Karpas-422 (cell line): ENCODE measurements at regions not wholly inside any gene's neighbourhood (a gene's known extent, or its start where the extent isn't known, plus 50 kb on each side); places are given as distances from the start of the nearest gene placed in this dataset.
"Not testable (repeated sequence)": the region's sequence is repeated elsewhere in the genome, so short reads cannot be mapped to it uniquely, and the experiment has no call there.

Source experiments
- DNase-seq: peaks from one replicate; pipeline ENCODE4 v3.0.0-alpha.2; 2015
- H2AFZ ChIP-seq: fragments of 200-600 bp; sonication (generic); 2 replicates; pipeline ENCODE4 v1.6.1; 2014; ENCODE audit warnings: antibody characterized with exemption, low read length, mixed read lengths
- H3K27ac ChIP-seq: fragments of 200-600 bp; sonication (generic); 2 replicates; pipeline ENCODE4 v1.5.1; 2014; ENCODE audit warnings: mild to moderate bottlenecking, low read length, moderate library complexity
- H3K27me3 ChIP-seq: fragments of 200-600 bp; sonication (generic); 2 replicates; pipeline ENCODE4 v1.6.1; 2014; ENCODE audit warnings: low read length, mixed read lengths
- H3K36me3 ChIP-seq: fragments of 200-600 bp; sonication (generic); 2 replicates; pipeline ENCODE4 v1.6.1; 2014; ENCODE audit warnings: low read length, mixed read lengths; ENCODE audit not compliant: insufficient read depth
- H3K4me1 ChIP-seq: fragments of 200-600 bp; sonication (generic); 2 replicates; pipeline ENCODE4 v1.6.1; 2014; ENCODE audit warnings: mild to moderate bottlenecking, low read length, mixed read lengths
- H3K4me2 ChIP-seq: fragments of 200-600 bp; sonication (generic); 2 replicates; pipeline ENCODE4 v1.6.1; 2014; ENCODE audit warnings: low read length, low read depth, mild to moderate bottlenecking; ENCODE audit not compliant: poor library complexity, severe bottlenecking
- H3K4me3 ChIP-seq: fragments of 200-600 bp; sonication (generic); 2 replicates; pipeline ENCODE4 v1.5.1; 2014; ENCODE audit warnings: mild to moderate bottlenecking, antibody characterized with exemption, low read length, mixed read lengths
- H3K79me2 ChIP-seq: fragments of 200-600 bp; sonication (generic); 2 replicates; pipeline ENCODE4 v1.6.1; 2014; ENCODE audit warnings: mild to moderate bottlenecking, low read length, mixed read lengths
- H3K9ac ChIP-seq: fragments of 200-600 bp; sonication (generic); 2 replicates; pipeline ENCODE4 v1.6.0; 2014; ENCODE audit warnings: low read length
- H3K9me2 ChIP-seq: fragments of 200-600 bp; sonication (generic), shearing (Covaris generic); replicated peaks from 2 replicates; pipeline ENCODE4 v1.6.0; 2014; ENCODE audit warnings: mild to moderate bottlenecking, low read length, moderate library complexity; ENCODE audit not compliant: insufficient read depth
- H3K9me3 ChIP-seq: fragments of 300-700, 200-600 bp; sonication (generic); 2 replicates; pipeline ENCODE4 v1.6.1; 2014; ENCODE audit warnings: low read length, mixed read lengths
- H4K20me1 ChIP-seq: fragments of 200-600 bp; sonication (generic); 2 replicates; pipeline ENCODE4 v1.6.1; 2014; ENCODE audit warnings: mild to moderate bottlenecking, antibody characterized with exemption, low read length, low read depth; ENCODE audit not compliant: insufficient read depth

DNA sequence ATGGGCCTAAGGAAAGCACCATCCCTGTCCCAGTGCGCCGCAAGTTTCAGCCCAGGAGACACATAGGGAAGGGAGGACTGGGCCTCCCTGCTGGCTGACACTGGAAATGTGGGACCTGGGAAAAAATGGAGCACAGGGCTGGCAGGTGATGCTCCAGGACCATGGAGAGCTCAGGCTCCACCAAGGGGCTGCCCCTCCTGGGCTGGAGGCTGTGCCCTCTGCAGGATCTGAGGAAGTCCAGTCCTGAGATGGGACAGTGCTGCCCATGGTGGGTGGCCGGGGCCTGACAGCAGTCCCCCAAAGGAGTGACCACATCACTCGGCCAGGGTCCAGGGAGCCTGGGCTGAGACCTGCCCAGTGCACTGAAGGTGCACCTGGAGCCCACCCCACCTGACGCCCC lies 108.6 kb upstream of the TEKT4 start:
- H3K4me1 ChIP-seq: no peaks in the 10 kb centered on the region
- H2AFZ ChIP-seq: no peak overlapping the region
- H3K9me2 ChIP-seq: no peaks in the 10 kb centered on the region
- H3K27me3 ChIP-seq: no peaks in the 10 kb centered on the region
- no peaks in the 10 kb centered on the region for H3K36me3 ChIP-seq
- no peaks in the 10 kb centered on the region for H3K9me3 ChIP-seq
- no peak overlapping the region for H3K4me2 ChIP-seq
- no peak overlapping the region for H3K9ac ChIP-seq
- no peak for DNase-seq
- H3K79me2 ChIP-seq: no peaks in the 10 kb centered on the region
- H3K27ac ChIP-seq: no peak overlapping the region
- H3K4me3 ChIP-seq: no peak overlapping the region
- H4K20me1 ChIP-seq: no peaks in the 10 kb centered on the region

GRCh38 chr2:94763318-94763717 lies 107.9 kb upstream of the TEKT4 start:
- no peak overlapping the region for H3K4me2 ChIP-seq
- H3K79me2 ChIP-seq: no peaks in the 10 kb centered on the region
- no peaks in the 10 kb centered on the region for H3K36me3 ChIP-seq
- H4K20me1 ChIP-seq: no peaks in the 10 kb centered on the region
- no peaks in the 10 kb centered on the region for H3K4me1 ChIP-seq
- no peak overlapping the region for H3K27ac ChIP-seq
- DNase-seq: no peak
- no peak overlapping the region for H3K4me3 ChIP-seq
- no peaks in the 10 kb centered on the region for H3K9me2 ChIP-seq
- no peak overlapping the region for H2AFZ ChIP-seq
- H3K9me3 ChIP-seq: no peaks in the 10 kb centered on the region
- no peaks in the 10 kb centered on the region for H3K27me3 ChIP-seq
- no peak overlapping the region for H3K9ac ChIP-seq

DNA sequence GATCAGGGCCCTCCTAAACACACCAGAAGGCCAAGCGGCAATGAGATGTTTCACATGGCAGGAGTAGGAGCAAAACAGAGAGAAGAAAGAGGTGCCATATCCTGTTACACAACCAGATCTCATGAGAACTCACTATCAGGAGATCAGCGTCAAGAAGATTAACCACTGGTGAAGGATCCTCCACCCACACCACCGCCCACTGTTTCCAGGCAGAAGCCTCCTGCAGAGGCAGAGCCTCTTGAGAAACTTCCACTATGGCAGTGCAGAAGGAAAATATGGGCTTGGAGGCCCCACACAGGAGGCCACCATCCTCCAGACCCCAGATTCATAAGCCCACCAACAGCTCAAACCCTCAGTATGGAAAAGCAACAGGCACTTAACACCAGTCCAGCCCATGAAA lies 106.9 kb upstream of the TEKT4 start:
- H3K9me3 ChIP-seq, H3K36me3 ChIP-seq, H3K4me2 ChIP-seq, H3K4me1 ChIP-seq, H2AFZ ChIP-seq, H3K9ac ChIP-seq, H3K9me2 ChIP-seq, H3K27ac ChIP-seq, H3K27me3 ChIP-seq, H3K79me2 ChIP-seq, H3K4me3 ChIP-seq, H4K20me1 ChIP-seq, DNase-seq: not testable (repeated sequence)

GRCh38 chr2:94767336-94767735 lies 103.9 kb upstream of the TEKT4 start:
- Histone ChIP-seq H3K36me3 (no peaks in the 10 kb centered on the region), H3K27ac (no peak overlapping the region), H3K79me2 (no peaks in the 10 kb centered on the region), H4K20me1 (no peaks in the 10 kb centered on the region), H3K9ac (no peak overlapping the region), H3K9me3 (no peaks in the 10 kb centered on the region), H2AFZ (no peak overlapping the region), H3K27me3 (no peaks in the 10 kb centered on the region), H3K4me1 (no peaks in the 10 kb centered on the region), H3K4me3 (no peak overlapping the region), H3K4me2 (no peak overlapping the region), H3K9me2 (no peaks in the 10 kb centered on the region)
- DNase-seq: no peak

GRCh38 chr2:94769733-94770132 lies 101.5 kb upstream of the TEKT4 start:
- H3K36me3 ChIP-seq: no peaks in the 10 kb centered on the region
- H3K9ac ChIP-seq: no peak overlapping the region
- H3K4me3 ChIP-seq: no peak overlapping the region
- DNase-seq: no peak
- no peaks in the 10 kb centered on the region for H3K9me2 ChIP-seq
- no peak overlapping the region for H3K27ac ChIP-seq
- no peaks in the 10 kb centered on the region for H3K9me3 ChIP-seq
- no peak overlapping the region for H3K4me2 ChIP-seq
- no peaks in the 10 kb centered on the region for H3K4me1 ChIP-seq
- H3K27me3 ChIP-seq: no peaks in the 10 kb centered on the region
- H4K20me1 ChIP-seq: no peaks in the 10 kb centered on the region
- H2AFZ ChIP-seq: no peak overlapping the region
- H3K79me2 ChIP-seq: no peaks in the 10 kb centered on the region

DNA sequence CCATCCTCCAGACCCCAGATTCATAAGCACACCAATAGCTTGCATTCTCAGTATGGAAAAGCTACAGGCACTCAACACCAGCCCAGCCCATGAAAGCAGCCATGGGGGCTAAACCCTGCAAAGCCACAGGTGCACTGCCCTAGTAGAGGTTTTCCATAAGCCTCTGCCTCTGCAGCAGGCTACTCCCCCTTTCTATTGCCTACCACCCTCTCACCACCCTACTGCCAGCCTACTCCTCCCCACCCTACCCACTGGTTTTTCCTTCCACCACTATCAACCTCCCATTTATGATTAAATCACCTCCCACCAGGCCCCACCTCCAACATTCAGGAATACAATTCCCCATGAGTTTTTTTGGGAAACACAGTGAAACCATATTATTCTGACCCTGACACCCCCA lies 96.4 kb upstream of the TEKT4 start:
- DNase-seq: no peak
- no peak overlapping the region for H3K4me2 ChIP-seq
- H3K27me3 ChIP-seq: no peaks in the 10 kb centered on the region
- no peaks in the 10 kb centered on the region for H3K79me2 ChIP-seq
- H3K9me3 ChIP-seq: no peaks in the 10 kb centered on the region
- H3K4me3 ChIP-seq: no peak overlapping the region
- no peak overlapping the region for H3K27ac ChIP-seq
- H3K9me2 ChIP-seq: no peaks in the 10 kb centered on the region
- no peaks in the 10 kb centered on the region for H4K20me1 ChIP-seq
- H2AFZ ChIP-seq: no peak overlapping the region
- H3K9ac ChIP-seq: no peak overlapping the region
- no peaks in the 10 kb centered on the region for H3K4me1 ChIP-seq
- no peaks in the 10 kb centered on the region for H3K36me3 ChIP-seq

- Histone ChIP-seq H3K36me3 (no peaks in the 10 kb centered on the region), H3K27ac (no peak overlapping the region), H2AFZ (no peak overlapping the region), H3K9ac (no peak overlapping the region), H3K27me3 (no peaks in the 10 kb centered on the region), H3K4me2 (no peak overlapping the region), H3K4me3 (no peak overlapping the region), H4K20me1 (no peaks in the 10 kb centered on the region), H3K79me2 (no peaks in the 10 kb centered on the region), H3K4me1 (no peaks in the 10 kb centered on the region), H3K9me2 (no peaks in the 10 kb centered on the region), H3K9me3 (no peaks in the 10 kb centered on the region)
- no peak for DNase-seq
These were observed 95.2 kb upstream of the TEKT4 start for GRCh38 chr2:94776036-94776435.

DNA sequence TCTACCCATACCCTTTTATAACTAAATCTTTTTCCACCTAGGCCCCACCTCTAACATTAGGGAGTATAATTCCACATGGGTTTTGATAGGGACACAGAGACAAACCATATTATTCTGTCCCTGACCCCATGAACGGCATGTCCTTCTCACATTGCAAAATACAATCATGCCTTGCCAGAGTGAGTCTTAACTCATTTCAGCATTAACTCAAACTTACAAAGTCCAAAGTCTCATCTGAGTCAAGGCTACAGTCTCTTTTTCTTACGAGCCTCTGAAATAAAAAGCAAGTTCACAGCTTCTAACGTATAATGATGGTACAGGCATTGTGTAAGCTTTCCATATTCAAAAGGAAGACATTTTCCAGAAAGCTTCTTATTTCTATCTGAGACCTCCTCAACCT lies 86.1 kb upstream of the TEKT4 start:
- not testable (repeated sequence) for H3K9me2 ChIP-seq, H4K20me1 ChIP-seq, H3K27ac ChIP-seq, H3K4me3 ChIP-seq, H3K9me3 ChIP-seq, DNase-seq, H3K4me1 ChIP-seq, H3K36me3 ChIP-seq, H3K9ac ChIP-seq, H2AFZ ChIP-seq, H3K27me3 ChIP-seq, H3K4me2 ChIP-seq, H3K79me2 ChIP-seq

DNA sequence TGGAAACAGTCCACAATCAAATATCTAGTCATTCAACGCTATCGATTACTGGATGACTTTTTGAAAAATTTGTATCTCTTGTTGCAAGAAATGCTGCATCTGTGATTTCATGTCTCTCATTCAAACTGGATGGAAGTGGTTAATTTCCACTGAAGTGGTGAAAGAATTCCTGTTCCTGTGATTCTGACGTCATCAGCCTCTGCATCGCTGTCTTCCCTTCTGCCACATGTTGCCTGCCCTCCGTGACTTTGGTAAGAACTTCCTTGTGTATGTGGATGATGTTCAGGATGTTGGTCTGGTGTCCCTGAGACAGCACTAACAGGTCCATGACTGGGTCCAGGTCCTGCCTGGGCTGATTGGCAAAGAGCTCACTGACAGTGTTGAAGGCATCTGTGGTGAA lies 84.8 kb upstream of the TEKT4 start:
- H4K20me1 ChIP-seq, H3K4me1 ChIP-seq, H3K9ac ChIP-seq: not testable (repeated sequence)

More for the DNA sequence above, 84.8 kb upstream of the TEKT4 start:
- not testable (repeated sequence) for H3K79me2 ChIP-seq, H3K27ac ChIP-seq, H3K36me3 ChIP-seq, H3K27me3 ChIP-seq, H3K4me2 ChIP-seq, H2AFZ ChIP-seq, H3K4me3 ChIP-seq, H3K9me3 ChIP-seq, H3K9me2 ChIP-seq, DNase-seq
